Ecto neural progenitor cell (in vitro differentiated cells): ENCODE measurements at regions not wholly inside any gene's neighbourhood (a gene's known extent, or its start where the extent isn't known, plus 50 kb on each side); places are given as distances from the start of the nearest gene placed in this dataset.
"Not testable (repeated sequence)": the region's sequence is repeated elsewhere in the genome, so short reads cannot be mapped to it uniquely, and the experiment has no call there.

Experiments
- DNase-seq: peaks from one replicate; pipeline ENCODE4 v3.0.0-alpha.2; 2018; ENCODE audit warnings: low spot score

- no peak for DNase-seq
These were observed 408.3 kb downstream of the NUP35 start for GRCh38 chr2:183532514-183532913.

GRCh38 chr2:183533021-183533420 is 408.8 kb downstream of the NUP35 start:
- no peak for DNase-seq

DNA sequence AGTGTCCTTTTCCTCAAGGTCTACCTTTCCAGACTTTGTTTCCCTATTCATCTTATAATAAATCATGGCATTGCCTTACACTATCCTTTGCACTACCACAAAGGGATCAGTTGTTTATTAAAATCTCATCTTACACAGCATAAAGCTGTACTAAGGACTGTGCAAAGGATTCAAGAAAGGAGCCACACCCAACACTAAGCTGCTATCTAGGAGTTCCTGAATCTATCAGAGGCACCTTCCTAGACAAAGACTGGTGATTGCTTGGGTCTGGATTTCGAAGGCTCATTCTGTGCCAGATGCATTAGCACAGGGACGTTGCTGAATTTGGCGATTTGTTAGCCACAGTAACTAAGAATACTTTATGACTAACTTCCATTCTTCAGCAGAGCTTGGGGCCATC is 412.0 kb downstream of the NUP35 start:
- DNase-seq, result no peak

DNA sequence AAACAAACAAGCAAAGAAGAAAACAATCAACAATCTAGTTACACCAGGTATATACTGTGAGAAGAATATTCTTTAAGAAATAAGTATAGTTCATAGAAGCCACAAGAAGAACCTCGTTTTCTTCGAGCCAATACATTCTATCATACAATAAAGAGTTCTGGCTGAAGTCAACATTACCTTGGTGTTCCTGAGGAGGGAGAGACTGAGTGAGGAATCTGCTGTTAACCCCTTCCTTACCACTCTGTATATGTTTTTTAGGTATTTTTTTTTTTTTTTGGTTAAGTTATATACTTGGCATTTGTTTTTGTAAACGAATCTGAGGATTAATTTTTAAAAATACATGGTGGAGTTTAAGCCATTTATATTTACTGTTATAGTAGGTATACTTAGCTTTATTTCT is 412.5 kb downstream of the NUP35 start:
- no peak for DNase-seq

DNA sequence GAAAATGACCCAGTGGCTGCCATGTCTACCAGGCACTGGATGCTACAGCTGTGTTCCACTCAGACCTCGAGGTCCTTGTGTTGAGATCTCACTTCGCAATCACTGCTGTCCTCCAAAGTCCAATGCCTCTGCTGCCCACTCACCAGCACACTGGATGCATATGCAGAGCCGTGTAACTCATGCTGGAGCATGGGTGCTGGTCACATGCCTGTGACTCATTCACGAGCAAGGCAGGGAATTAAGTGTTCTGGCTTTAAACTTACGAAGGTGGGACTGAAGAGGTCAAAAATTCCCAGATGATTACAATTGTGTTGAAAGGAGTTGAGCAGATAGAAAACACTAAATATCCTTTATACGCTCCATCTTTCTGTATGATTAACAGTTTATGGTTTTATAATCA is 417.5 kb downstream of the NUP35 start:
- DNase-seq, result no peak

DNA sequence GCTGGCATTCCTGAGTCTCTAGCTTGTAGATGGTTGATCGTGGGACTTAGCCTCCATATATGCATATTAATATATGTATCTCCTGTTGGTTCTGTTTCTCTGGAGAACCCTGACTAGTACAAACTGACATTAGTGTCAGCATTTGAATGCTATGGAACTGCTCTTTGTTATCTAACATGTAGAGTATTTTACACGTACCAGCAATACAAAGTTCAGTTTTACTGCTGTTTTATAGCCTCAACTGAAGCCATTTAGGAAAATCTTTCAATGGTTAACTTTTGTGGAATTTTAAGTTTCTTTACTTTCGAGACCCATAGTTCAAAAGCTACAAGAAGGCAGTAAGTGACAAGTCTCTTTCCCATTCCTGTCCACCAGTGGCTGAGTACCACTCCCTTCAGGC is 418.4 kb downstream of the NUP35 start:
- no peak for DNase-seq

- DNase-seq, result no peak
These were observed 419.0 kb downstream of the NUP35 start for GRCh38 chr2:183543222-183543621.

- no peak for DNase-seq
These were observed 419.5 kb downstream of the NUP35 start for GRCh38 chr2:183543731-183544130.

- DNase-seq, result not testable (repeated sequence)
These were observed 422.5 kb downstream of the NUP35 start for GRCh38 chr2:183546560-183547350.

DNA sequence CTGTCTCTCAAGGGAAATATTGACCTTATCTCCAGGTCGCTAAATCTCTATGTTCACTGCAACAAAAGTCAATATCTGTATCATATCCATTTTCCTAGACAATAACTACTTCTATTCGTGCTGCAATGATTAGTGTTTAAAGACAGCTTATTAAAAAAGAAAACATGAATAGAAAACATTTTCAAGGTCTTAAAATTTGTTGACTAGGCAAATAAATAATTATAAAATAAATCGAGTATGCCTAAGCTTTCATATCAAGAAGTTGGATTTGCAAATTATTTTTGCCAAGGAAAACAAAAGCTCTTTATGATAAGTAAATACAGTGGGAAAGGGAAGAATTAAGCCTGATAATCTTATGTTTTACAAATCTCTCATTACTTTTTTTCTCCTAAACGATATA is 428.5 kb downstream of the NUP35 start:
- DNase-seq, result no peak

GRCh38 chr2:183564726-183565125 is 440.5 kb downstream of the NUP35 start:
- DNase-seq, result no peak

DNA sequence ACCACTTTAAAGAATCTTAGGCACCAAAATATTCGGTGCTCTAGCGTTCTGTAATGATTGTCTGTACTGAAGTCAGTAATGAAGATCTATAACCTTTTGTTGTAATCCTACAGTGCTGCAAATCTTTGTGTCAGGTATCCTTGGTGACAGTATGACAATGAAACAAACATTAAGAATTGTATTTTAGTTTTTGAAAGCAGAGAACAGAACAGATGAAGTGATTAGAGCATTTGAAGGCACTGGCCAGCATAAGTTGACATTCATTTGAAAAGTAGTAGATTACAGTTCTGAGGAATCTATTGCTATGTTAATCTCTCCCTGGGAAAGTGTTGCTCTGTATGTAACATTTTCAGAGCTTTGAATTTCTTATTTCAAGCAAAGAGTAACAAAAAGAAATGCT is 451.2 kb downstream of the NUP35 start:
- DNase-seq, result no peak

GRCh38 chr2:183579686-183580085 is 455.4 kb downstream of the NUP35 start:
- no peak for DNase-seq

DNA sequence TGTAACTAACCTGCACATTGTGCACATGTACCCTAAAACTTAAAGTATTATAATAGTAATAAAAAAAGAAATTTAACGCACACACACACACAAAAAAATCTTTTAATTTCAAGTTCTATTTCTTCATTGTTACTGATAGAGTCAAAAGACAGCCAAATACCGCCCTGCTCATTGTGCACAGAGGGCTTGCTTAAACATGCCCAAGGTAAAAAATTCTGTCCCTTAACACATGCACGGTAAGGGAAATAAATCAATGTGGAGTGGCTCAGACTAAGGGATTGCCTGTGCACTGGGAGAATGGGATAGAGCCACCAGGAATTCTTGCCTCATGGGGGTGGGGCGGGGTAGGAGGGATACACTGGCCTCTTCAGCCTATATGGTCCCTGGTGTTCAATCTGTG is 468.0 kb downstream of the NUP35 start:
- DNase-seq, result no peak

DNA sequence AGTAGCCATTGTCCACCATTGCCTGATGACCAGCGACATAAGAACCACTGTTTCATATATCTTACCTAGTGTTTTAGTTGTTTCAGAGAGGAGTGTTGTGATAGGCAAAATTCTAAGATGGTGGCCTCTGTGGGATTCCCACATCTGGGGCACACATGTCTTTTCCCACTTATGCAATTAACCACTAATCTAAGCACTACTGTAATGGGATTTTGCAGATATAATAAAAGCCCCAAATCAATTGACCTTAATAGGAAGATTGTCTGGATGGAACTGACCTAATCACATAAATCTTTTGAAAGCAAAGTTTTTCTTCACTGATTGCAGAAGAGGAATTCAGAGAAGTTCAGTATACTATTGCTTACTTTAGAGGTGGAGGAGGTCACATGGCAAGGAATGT is 469.9 kb downstream of the NUP35 start:
- no peak for DNase-seq

DNA sequence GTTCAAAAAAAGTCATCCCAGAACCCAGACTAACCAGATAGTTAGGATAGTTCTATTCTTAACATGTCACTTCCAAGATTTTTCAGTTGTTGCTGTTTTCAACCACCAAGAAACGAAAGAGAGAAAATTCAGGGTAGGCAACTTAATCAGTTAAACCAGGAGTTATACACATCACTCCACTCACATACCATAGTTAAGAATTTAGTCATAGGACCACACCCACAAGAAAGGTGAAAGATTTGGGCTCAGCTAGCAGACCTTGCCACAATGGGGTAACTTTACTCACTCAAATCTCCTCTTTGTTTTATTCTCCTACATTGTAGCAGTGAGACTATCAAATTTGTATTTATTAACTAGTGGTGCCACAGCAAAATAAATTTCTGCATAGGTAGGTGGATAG is 473.6 kb downstream of the NUP35 start:
- DNase-seq, result no peak

DNA sequence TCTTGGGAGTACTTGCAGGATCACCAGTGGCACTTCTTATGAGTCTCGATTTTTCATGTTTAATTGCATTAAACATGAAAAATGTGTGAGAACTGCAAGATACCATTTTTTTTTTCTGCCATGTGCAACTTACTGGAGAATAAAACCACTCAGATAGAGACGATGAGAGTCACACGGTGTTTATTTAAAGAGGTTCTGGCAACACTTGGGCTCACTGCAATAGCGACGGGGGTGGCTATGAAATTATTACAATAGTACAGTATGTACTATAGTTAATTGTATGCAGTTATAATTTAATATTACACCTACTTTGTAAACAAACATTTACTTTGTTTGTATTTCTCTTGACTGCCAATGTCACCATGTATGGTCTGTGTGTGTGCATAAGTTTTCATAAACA is 479.8 kb downstream of the NUP35 start:
- no peak for DNase-seq

DNA sequence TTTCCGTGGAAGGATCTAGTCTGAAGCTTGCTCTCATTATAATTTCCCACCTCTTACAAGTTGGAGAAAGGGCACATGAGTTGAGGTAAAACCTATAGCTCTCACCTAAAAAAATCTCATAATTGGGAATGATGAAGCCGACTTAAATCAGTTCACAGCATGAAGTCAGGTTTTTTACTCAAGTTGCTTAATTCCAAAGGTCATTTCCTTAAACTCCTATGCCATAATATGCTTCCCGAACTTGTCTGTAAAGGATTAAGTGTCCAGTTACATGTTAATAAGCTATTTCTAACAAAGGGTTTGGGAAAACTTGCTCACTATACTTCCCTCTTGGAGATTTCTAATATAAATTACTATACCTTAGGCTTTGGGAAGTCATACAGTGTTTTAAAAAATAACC is 481.2 kb downstream of the NUP35 start:
- DNase-seq, result no peak

DNA sequence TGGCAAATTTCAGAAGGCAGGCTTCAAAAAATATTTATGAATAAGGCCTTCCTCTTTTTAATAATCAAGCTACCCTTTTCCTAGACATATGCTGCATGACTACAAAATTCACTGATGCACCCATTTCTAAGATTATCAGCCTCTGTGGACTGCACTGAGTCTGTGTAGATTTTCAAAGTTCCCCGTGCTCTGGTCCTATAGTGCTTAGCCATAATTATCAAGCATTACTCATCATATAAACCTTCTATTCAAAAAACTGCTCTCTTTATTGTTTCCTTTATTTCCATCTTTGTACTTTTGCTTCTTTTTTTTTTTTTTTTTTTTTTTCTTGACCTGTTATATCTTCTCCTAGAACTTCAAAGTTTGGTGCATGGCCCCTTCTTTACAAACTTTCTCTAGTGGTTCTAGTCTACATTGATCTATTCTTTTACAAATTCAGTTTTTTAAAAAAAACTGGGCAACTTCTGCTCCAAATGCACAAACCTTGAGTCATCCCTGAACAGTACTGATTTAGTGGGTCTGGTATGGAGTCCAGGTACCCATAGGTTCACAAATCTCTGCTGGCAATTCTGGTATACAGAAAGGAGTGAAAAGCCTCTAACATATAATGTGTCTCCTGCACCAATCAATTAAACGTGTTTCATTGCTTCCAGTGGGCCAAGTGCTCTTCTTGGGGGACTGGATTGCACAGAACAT is 481.9 kb downstream of the NUP35 start:
- DNase-seq, result no peak

DNA sequence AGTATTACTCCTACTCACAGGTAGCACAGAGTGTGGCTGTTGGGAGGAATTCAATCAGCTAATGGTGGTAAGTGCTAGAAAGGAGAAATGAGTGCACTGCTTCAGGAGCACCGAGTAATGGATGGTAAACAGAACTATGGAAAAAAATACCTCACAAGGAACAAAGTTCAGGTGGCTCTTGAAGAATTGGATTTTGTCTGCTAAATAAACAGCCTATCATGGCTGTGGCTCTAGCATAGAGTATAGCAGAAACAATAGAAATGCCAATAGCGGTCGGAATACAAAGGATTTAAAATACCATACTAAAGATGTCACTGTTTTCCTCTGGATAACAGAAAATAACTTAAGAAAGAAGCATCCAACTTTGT is 482.5 kb downstream of the NUP35 start:
- no peak for DNase-seq

GRCh38 chr2:183607995-183608394 is 483.8 kb downstream of the NUP35 start:
- no peak for DNase-seq

GRCh38 chr2:183608747-183609146 is 484.5 kb downstream of the NUP35 start:
- DNase-seq, result no peak

- DNase-seq, result no peak
These were observed 486.5 kb downstream of the NUP35 start for GRCh38 chr2:183610724-183611123.
